Panc1 (cell line): ENCODE measurements at regions not wholly inside any gene's neighbourhood (a gene's known extent, or its start where the extent isn't known, plus 50 kb on each side); places are given as distances from the start of the nearest gene placed in this dataset.

Experiments used
- ATAC-seq: fragments of 200-7000 bp; cut with Tn5 transposase; 2 replicates; pipeline ENCODE4 v1.9.1; 2020; ENCODE audit warnings: mild to moderate bottlenecking, moderate library complexity
- BruUV-seq: library from RNA; stranded (reverse); fragments of 400-500 nt; replicated peaks from 2 replicates; lab custom pipeline; 2021; lab: Mats Ljungman, UMichigan
- CTCF ChIA-PET: fragments of 300-600 bp; sonication (Branson Sonifier 250); formaldehyde crosslinking; loops from one replicate; lab custom pipeline; 2022; ENCODE audit warnings: antibody characterized with exemption; lab: Charles Lee
- POLR2A ChIA-PET: fragments of 300-600 bp; sonication (Branson Sonifier 250); formaldehyde crosslinking; loops from one replicate; lab custom pipeline; 2022; ENCODE audit warnings: antibody characterized with exemption; lab: Charles Lee
- DNase-seq: peaks from one replicate; pipeline ENCODE4 v3.0.0-alpha.2; 2010; ENCODE audit warnings: low read depth, low spot score
- H3K27ac ChIP-seq: 2 replicates; pipeline ENCODE4 v1.5.1; 2011; ENCODE audit warnings: mild to moderate bottlenecking, low read length, inconsistent platforms
- H3K27me3 ChIP-seq: fragments of 200-500 bp; sonication (Bioruptor generic); 2 replicates; pipeline ENCODE4 v1.6.0; 2014; ENCODE audit warnings: low read length, inconsistent platforms; ENCODE audit not compliant: control insufficient read depth, insufficient read depth
- H3K36me3 ChIP-seq: fragments of 200-500 bp; sonication (Bioruptor generic); 2 replicates; pipeline ENCODE4 v1.5.1; 2014; ENCODE audit warnings: inconsistent platforms, mild to moderate bottlenecking, low read length, moderate library complexity; ENCODE audit not compliant: control insufficient read depth, insufficient read depth
- H3K4me1 ChIP-seq: 2 replicates; pipeline ENCODE4 v1.5.1; 2011; ENCODE audit warnings: inconsistent platforms, mild to moderate bottlenecking, low read length, moderate library complexity; ENCODE audit not compliant: control insufficient read depth, insufficient read depth
- H3K4me3 ChIP-seq, 2 experiments: 2 replicates each; pipeline ENCODE4 v1.5.1; 2011 to 2012; ENCODE audit warnings: low read depth in 2 of 2, low read length in 2 of 2, mild to moderate bottlenecking in 2 of 2, inconsistent platforms in 1 of 2, moderate library complexity in 1 of 2
- H3K9me3 ChIP-seq: fragments of 200-500 bp; sonication (Bioruptor generic); 2 replicates; pipeline ENCODE4 v1.5.1; 2014; ENCODE audit warnings: low read depth, mild to moderate bottlenecking, inconsistent platforms, low read length, moderate library complexity; ENCODE audit not compliant: control insufficient read depth, insufficient read depth
- CTCF ChIP-seq: fragments of 450-650 bp; IDR thresholded peaks from 2 replicates; pipeline ENCODE4 v1.5.1; 2017; ENCODE audit warnings: mild to moderate bottlenecking
- POLR2AphosphoS5 ChIP-seq: IDR thresholded peaks from 2 replicates; pipeline ENCODE4 v1.6.1; 2012; ENCODE audit warnings: mild to moderate bottlenecking, low read depth, low read length, moderate library complexity
- REST ChIP-seq, 2 experiments: IDR thresholded peaks; 2 replicates each; pipeline ENCODE4 v1.6.1; 2011 to 2012; ENCODE audit warnings: low read depth in 2 of 2, control low read depth in 1 of 2, low read length in 1 of 2, mild to moderate bottlenecking in 1 of 2, moderate library complexity in 1 of 2; ENCODE audit not compliant: insufficient read depth in 1 of 2
- SIN3A ChIP-seq: IDR thresholded peaks from 2 replicates; pipeline ENCODE4 v1.6.1; 2012; ENCODE audit warnings: low read depth, mild to moderate bottlenecking, low read length, moderate library complexity, borderline replicate concordance; ENCODE audit not compliant: insufficient read depth
- TCF7L2 ChIP-seq: IDR thresholded peaks from 2 replicates; pipeline ENCODE4 v1.6.1; 2011; ENCODE audit warnings: mild to moderate bottlenecking, low read depth, low read length, inconsistent platforms
- in situ Hi-C: cut with HindIII; loops from 2 replicates; pipeline ENCODE4 v1.10.0; 2016; ENCODE audit warnings: low sequenced_read_pairs, low pct_unique_long_range_greater_than_20kb
- intact Hi-C: fragments of 100-400 bp; cut with micrococcal nuclease; formaldehyde crosslinking; loops from one replicate; pipeline ENCODE4 v1.10.0; 2022; ENCODE audit not compliant: unreplicated experiment

GRCh38 chr2:117692001-117692763, 122.3 kb upstream of the DDX18 start:
- H3K36me3 ChIP-seq, result no peaks in the 10 kb centered on the region
- no peaks in the 10 kb centered on the region for H3K4me1 ChIP-seq
- H3K9me3 ChIP-seq, result no peaks in the 10 kb centered on the region
- CTCF ChIA-PET, result no interaction called here
- TF ChIP-seq CTCF (no peak), SIN3A (no peak), REST (IDR thresholded peaks at IDR 0.05; ENCODE audit: insufficient read depth in 1 of 2, low read depth in 2 of 2, low read length in 1 of 2) (no peak), POLR2AphosphoS5 (no peak), TCF7L2 (no peak)
- POLR2A ChIA-PET, result no interaction called here
- intact Hi-C loops (no loop called here), in situ Hi-C loops (no loop called here)
- H3K4me3 ChIP-seq, result no peak overlapping the region
- ATAC-seq (no peak), DNase-seq (no peak)
- H3K27me3 ChIP-seq, result no peaks in the 10 kb centered on the region
- no TSS peak for BruUV-seq
- no peak overlapping the region for H3K27ac ChIP-seq

GRCh38 chr2:117693154-117693553, 121.3 kb upstream of the DDX18 start:
- Histone ChIP-seq H3K4me3 (no peak overlapping the region), H3K4me1 (no peaks in the 10 kb centered on the region), H3K36me3 (no peaks in the 10 kb centered on the region), H3K27ac (no peak overlapping the region), H3K27me3 (no peaks in the 10 kb centered on the region), H3K9me3 (no peaks in the 10 kb centered on the region)
- ChIA-PET POLR2A (no interaction called here), CTCF (no interaction called here)
- no peak for TF ChIP-seq REST (IDR thresholded peaks at IDR 0.05; ENCODE audit: insufficient read depth in 1 of 2, low read depth in 2 of 2, low read length in 1 of 2)
- no peak for TF ChIP-seq CTCF
- TF ChIP-seq POLR2AphosphoS5, result no peak
- no peak for TF ChIP-seq SIN3A
- no peak for TF ChIP-seq TCF7L2
- in situ Hi-C loops, result no loop called here
- DNase-seq, result no peak
- no peak for ATAC-seq
- no TSS peak for BruUV-seq
- intact Hi-C loops, result no loop called here
